ENCODE measurements at regions not wholly inside any gene's neighbourhood (a gene's known extent, or its start where the extent isn't known, plus 50 kb on each side); places are given as distances from the start of the nearest gene placed in this dataset.

- no peaks in the 10 kb centered on the region for H3K27me3 Mint-ChIP-seq (ENCODE audit: insufficient read depth, low read depth, poor library complexity)
- no peak for DNase-seq (ENCODE audit: low spot score)
- H3K27ac ChIP-seq (ENCODE audit: low read depth) = no peak overlapping the region
- no peak overlapping the region for H3K4me3 Mint-ChIP-seq
- no peaks in the 10 kb centered on the region for H3K79me2 ChIP-seq (replicated peaks; ENCODE audit: insufficient read depth)
- H3K27ac Mint-ChIP-seq = no peak overlapping the region
- H3K9me2 ChIP-seq (ENCODE audit: insufficient read depth) = no peaks in the 10 kb centered on the region; the same call in 1 of the 2 replicates
- ATAC-seq = no peak
- H3K4me3 ChIP-seq = no peak overlapping the region
- TF ChIP-seq NANOG (IDR thresholded peaks at IDR 0.05; ENCODE audit: borderline replicate concordance) (no peak), ETS1 (IDR thresholded peaks at IDR 0.05) (no peak), EZH2phosphoT487 (IDR thresholded peaks at IDR 0.05; ENCODE audit: unreplicated experiment) (no peak), ZNF462 (CRISPR knock-in tag; IDR thresholded peaks at IDR 0.05) (no peak), ZNF114 (CRISPR knock-in tag; IDR thresholded peaks at IDR 0.05) (no peak), CREB1 (CRISPR knock-in tag; IDR thresholded peaks at IDR 0.05; ENCODE audit: low read depth) (no peak), POLR2AphosphoS5 (IDR thresholded peaks at IDR 0.05; ENCODE audit: low read depth) (no peak), ZNF331 (CRISPR knock-in tag; IDR thresholded peaks at IDR 0.05; ENCODE audit: low read depth) (no peak), STAT1 (IDR thresholded peaks at IDR 0.05; ENCODE audit: unreplicated experiment) (no peak)
- no peaks in the 10 kb centered on the region for H4K20me1 ChIP-seq (replicated peaks; ENCODE audit: insufficient read depth)
- no peaks in the 10 kb centered on the region for H3K36me3 ChIP-seq (ENCODE audit: insufficient read depth)
- H3K36me3 Mint-ChIP-seq (ENCODE audit: low read depth) = no peaks in the 10 kb centered on the region
- H3K4me2 ChIP-seq = no peak overlapping the region
- peaks cover 5% of the 10 kb centered on the region for H3K4me1 Mint-ChIP-seq
- no peaks in the 10 kb centered on the region for H3K27me3 ChIP-seq (ENCODE audit: insufficient read depth)
- peak overlapping the region; percentile 53; the same call in 1 of the 2 replicates for H2AFZ ChIP-seq
- no peaks in the 10 kb centered on the region for H3K4me1 ChIP-seq (ENCODE audit: insufficient read depth)
- H3F3A ChIP-seq (replicated peaks; ENCODE audit: low read depth) = no peaks in the 10 kb centered on the region
- H3K9me3 Mint-ChIP-seq = no peaks in the 10 kb centered on the region
Observed at GRCh38 chr2:75294362-75294761, 95.0 kb upstream of the TACR1 start.

All from GM23338 (cell line).